HG03439 (cell line): ENCODE measurements at regions not wholly inside any gene's neighbourhood (a gene's known extent, or its start where the extent isn't known, plus 50 kb on each side); places are given as distances from the start of the nearest gene placed in this dataset.

ENCODE experiments used
- ATAC-seq: cut with Tn5 transposase; IDR thresholded peaks from one replicate; pipeline ENCODE4 v1.9.1; 2021; ENCODE audit warnings: mild to moderate bottlenecking, moderate library complexity; ENCODE audit not compliant: unreplicated experiment

DNA sequence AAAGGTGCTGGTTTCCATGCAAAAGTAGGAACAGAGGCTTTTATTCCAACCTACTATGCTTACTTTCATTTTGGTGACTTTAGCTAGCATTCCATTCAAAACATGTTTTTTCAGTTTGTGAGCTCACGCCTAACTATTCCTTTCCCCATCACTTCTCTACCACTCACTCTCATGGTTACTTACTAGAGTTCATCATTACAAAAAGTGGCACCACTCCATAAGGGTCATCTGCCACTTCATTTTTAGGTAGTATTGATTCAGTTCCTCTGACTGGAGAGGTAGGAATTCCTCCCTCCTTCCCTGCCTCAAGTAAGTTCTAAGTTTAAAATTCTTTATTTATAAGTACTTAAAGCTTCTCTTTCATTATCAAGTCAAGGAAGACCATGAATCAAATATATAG, 543.1 kb downstream of the HTR7 start:
- no peak for ATAC-seq

- ATAC-seq: no peak
Observed at GRCh38 chr10:90317172-90317571, 540.7 kb downstream of the HTR7 start.

DNA sequence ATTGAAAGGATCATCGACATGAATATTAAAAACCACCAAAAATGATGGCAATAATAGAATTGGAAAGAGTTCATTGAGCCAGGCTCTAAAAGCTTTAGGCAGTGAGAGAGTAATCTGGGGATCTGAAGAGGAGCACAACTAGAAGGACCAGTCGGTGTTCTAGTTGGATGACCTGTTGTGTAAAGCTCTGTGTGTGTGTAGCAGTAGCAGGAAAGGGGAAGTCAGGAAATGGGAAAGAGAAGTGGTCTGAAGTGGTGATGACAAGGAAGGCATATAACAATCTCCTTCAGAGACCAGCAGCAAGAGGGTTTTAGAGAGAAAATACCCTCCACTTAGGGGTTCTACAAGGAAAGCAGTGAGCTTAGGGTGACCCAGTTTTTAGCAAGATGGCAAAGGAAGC, 539.2 kb downstream of the HTR7 start:
- ATAC-seq: no peak

DNA sequence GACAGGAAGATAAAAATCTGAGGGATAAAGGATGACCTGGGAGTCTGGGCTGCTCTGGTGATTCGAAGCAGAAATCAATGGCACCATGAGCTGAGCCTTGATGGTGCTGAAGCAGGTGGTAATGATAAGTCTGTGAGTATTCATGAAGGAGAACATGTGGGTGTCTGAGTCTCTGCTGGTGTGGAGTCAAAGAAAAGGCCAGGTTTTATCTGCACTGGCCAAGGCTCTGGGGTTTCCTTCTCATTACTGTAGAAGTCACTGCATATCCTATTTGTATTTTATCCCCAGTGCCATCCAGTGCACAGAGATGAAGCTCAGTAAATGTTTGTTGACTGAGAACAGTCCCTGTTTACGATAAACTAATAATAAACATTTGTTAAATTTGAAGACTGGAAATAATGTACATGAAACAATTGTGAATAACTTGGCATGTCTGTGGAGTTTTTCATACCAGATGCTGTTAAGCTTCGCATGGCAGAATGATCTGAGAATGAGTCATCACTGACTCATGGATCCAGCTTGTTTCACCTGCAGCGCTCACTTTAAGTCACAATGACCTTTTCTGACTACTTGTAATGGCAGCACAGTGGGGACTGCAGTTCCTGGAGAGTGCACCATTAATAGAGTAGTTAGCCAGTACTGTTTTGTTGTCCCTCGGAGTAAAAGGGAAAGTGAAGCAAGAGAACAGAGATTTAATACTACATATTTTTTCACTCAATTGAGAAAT, 538.5 kb downstream of the HTR7 start:
- peak; percentile 82 for ATAC-seq

DNA sequence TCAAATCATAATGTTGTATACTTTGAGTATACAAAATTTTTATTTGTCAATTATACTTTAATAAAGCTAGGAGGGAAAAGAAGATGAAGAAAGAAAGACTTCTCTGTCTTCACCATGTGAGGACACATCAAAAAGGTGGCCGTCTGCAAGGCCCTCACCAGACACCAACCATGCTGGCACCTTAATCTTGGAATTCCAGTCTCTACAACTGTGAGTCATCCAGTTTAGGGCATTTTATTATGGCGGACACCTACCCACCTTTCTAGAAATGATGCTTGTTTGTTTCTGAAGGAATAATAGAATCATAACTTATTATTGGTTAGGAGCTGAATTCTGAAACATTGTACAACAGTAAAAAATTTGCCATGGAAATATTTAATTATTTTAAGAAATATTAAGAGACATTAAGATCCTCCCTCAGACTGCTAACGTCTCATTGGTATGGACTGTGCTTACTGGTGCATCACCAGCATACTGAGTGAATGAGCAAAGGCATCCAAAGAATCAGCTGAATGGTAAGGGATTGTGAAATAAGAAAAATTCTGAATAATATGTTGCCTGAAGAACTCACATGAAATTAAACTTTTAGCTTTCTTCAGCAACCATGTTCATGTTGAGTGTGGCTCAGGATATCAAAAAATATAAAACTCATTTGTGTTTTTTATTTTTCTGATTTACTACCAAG, 536.6 kb downstream of the HTR7 start:
- no peak for ATAC-seq

- no peak for ATAC-seq
Observed at GRCh38 chr10:90326498-90327267, 531.2 kb downstream of the HTR7 start.

GRCh38 chr10:90327611-90328010, 530.2 kb downstream of the HTR7 start:
- no peak for ATAC-seq

- no peak for ATAC-seq
Observed at GRCh38 chr10:90328459-90328858, 529.4 kb downstream of the HTR7 start.

GRCh38 chr10:90328896-90329295, 528.9 kb downstream of the HTR7 start:
- ATAC-seq: no peak

DNA sequence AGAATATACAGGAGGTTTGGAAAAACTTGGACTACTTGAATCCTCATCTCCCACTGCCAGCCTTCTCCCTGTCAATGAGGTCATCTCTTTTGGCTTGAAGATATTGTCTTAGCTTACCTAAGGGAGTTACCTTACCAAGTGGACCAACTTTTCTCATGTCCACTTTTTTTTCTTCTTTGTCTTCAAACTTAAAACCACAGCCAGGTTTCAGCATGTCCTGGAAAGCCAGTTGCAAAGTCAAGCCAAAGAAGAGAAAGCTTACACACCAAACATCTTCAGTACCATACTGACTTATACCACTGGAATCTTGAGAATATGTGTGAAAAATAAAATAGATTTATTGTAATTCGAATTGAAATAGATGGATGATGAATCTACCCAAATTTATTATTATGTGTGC, 520.5 kb downstream of the HTR7 start:
- no peak for ATAC-seq

GRCh38 chr10:90342480-90342879, 515.4 kb downstream of the HTR7 start:
- no peak for ATAC-seq

GRCh38 chr10:90344226-90344625, 513.6 kb downstream of the HTR7 start:
- no peak for ATAC-seq

DNA sequence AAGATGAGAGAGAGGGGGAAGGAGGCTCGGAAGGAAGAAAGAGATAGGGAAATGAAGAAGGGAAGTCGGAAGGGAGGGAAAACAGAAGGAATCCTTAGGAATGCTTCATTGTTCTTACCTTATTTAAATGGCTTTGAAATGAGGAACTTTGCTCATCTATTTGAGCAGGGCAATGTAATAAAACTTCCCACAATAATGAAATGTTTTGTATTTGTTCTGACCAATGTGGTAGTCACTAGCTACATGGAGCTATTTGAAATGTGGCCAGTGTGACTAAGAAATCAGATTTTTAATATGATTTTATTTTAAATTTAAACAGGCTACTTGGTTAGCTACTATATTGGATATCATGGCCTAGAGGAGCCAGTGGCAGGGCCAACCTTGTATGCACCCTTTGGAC, 510.6 kb downstream of the HTR7 start:
- no peak for ATAC-seq

DNA sequence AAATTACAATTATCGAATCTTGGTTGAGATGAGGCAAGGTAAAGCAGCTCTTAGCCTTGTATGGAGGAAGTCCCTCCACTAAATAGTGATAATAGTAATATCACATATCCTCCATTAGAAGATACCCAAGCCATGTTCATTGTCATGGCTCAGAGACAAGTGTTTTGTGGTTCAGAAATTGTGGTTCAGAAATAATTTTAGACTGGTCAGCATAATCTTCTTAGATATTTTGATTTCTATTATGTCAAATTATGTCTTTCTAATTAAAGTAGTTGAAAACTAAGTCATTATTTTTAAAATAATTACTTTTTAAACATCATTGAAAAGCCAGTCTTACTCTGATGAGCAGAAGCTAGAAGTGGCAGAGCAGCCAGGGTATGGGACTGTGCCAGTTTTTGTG, 507.7 kb downstream of the HTR7 start:
- no peak for ATAC-seq

DNA sequence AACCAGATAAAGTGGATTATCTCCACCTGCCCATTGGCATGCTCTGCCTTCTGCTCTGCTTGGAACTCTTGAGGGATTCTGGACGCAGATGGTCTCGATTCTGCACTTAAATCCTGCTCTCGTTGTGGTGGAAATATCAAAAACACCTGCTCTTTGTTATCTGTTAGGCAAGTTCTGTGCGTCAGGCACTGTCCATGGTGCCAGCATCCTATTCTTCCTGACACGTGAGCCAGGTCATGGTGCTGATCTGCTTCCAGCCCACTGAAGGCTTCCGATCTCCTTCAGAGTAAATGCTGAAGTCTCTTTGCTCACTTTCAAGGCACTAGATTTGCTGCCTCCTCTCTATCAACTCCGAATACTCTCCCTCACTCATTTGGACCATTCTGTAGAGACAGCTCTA, 505.6 kb downstream of the HTR7 start:
- no peak for ATAC-seq

- no peak for ATAC-seq
Observed at GRCh38 chr10:90354914-90355313, 502.9 kb downstream of the HTR7 start.

GRCh38 chr10:90363799-90364483, 493.9 kb downstream of the HTR7 start:
- no peak for ATAC-seq

DNA sequence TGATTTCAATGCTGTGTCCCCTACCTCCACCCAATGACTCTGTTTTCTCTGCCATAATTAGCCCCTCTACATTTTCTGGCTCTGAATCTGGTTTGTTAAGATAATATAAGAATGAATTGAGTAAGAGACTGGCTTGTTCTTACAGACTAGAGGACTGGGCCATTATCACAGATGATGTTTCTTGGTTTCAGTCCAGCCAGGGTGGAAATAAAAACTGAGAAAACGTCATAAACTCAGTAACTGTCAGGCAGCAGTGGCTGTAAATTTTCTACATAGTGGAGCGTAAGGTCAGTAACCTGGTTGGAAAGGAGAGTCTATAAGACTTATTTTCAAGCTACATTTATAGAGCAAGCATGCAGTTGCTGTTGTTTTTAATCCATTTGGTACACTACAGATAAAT, 485.4 kb downstream of the HTR7 start:
- no peak for ATAC-seq

- no peak for ATAC-seq
Observed at GRCh38 chr10:90373911-90374310, 483.9 kb downstream of the HTR7 start.

DNA sequence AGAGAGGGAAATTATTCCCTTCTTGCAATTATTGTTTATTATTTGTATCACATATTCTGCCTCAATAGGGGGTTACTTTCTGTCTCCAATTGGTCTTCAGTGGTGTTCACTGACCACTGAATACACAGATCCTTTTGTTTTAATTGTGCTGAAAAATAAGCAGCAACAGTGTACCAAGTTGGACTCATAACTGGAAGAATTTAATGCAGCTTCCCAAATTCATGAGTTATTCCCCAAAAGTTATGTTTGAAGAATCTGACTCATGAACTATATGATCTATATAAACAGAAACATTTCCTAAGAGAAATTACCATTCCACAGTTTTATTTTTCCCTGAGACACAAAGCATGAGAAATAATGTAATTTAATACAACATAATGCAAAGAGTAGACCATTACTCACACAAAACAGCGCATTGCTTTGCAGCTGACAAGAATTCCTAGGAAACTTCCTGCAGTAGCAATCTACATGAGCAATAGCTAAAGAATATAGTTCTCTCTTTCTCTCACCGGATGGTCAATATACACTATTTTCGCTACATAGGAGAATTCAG, 479.2 kb downstream of the HTR7 start:
- no peak for ATAC-seq

GRCh38 chr10:90381468-90381867, 476.4 kb downstream of the HTR7 start:
- ATAC-seq: no peak
